ENCODE measurements at regions not wholly inside any gene's neighbourhood (a gene's known extent, or its start where the extent isn't known, plus 50 kb on each side); places are given as distances from the start of the nearest gene placed in this dataset.

GRCh38 chr1:184324972-184325371 lies 61.9 kb upstream of the C1orf21 start:
- peak; percentile 7 for DNase-seq

GRCh38 chr1:184326278-184326677 lies 60.6 kb upstream of the C1orf21 start:
- DNase-seq = no peak

GRCh38 chr1:184329245-184329953 lies 57.4 kb upstream of the C1orf21 start:
- DNase-seq = no peak

- no peak for DNase-seq
Measured at GRCh38 chr1:184329962-184330868, 56.6 kb upstream of the C1orf21 start.

GRCh38 chr1:184330875-184331274 lies 56.0 kb upstream of the C1orf21 start:
- no peak for DNase-seq

Data from fibroblast of skin of back (primary cell).